NCI-H460 (cell line): ENCODE measurements at regions not wholly inside any gene's neighbourhood (a gene's known extent, or its start where the extent isn't known, plus 50 kb on each side); places are given as distances from the start of the nearest gene placed in this dataset.

Experiments used
- small RNA-seq, 2 experiments: library from RNA; depleted of rRNA; stranded (forward); fragments of <200 nt; gene quantifications; one replicate each; pipeline ENCODE3, GENCODE V24; 2014

Small RNAs in the stretch of these regions (small RNA-seq; reads per million reads assigned to genes)
- gene RF00019, result 0 reads per million in 2 experiments
- gene RN7SL643P, result 0 to 0.76 reads per million in 2 experiments
- gene RNU4-12P, result 0 to 0.02 reads per million in 2 experiments
- gene RNU4-72P, result 0 reads per million in 2 experiments
- 0 reads per million in 2 experiments for gene SMIM11P1
